Ovary (tissue), 7 donors: ENCODE measurements at regions not wholly inside any gene's neighbourhood (a gene's known extent, or its start where the extent isn't known, plus 50 kb on each side); places are given as distances from the start of the nearest gene placed in this dataset.

ENCODE experiments used
- DNase-seq, 5 donors: peaks; one replicate each; pipeline ENCODE4 v3.0.0-alpha.2; 2019 to 2020
- H3K27ac ChIP-seq, 2 donors: fragments of 200-600 bp; one replicate each; pipeline versions ENCODE4 v1.5.1 to v1.8.0; 2019 to 2022
- H3K27me3 ChIP-seq: fragments of 200-600 bp; one replicate; pipeline ENCODE4 v1.8.0; 2022
- H3K36me3 ChIP-seq: fragments of 200-600 bp; sonication (generic); one replicate; pipeline ENCODE4 v1.5.1; 2019
- H3K4me1 ChIP-seq: one replicate; pipeline ENCODE4 v1.8.1; 2013; ENCODE audit warnings: mild to moderate bottlenecking, moderate library complexity; ENCODE audit not compliant: insufficient read depth
- H3K4me3 ChIP-seq: fragments of 200-600 bp; sonication (generic); one replicate; pipeline ENCODE4 v1.5.1; 2017
- H3K9me3 ChIP-seq, 2 donors: fragments of 200-600 bp in 1 of 2; sonication (generic) in 1 of 2; one replicate each; pipeline versions ENCODE4 v1.5.1 to v1.8.1; 2013 to 2019; ENCODE audit warnings: mild to moderate bottlenecking in 1 of 2, moderate library complexity in 1 of 2
- CTCF ChIP-seq, 3 donors: fragments of 450-650 bp in 2 of 3; fragments of 200-600 bp in 1 of 3; IDR thresholded peaks; one replicate each; pipeline versions ENCODE4 v1.5.1 to v1.8.0; 2016 to 2022; ENCODE audit warnings: antibody characterized with exemption in 3 of 3, mild to moderate bottlenecking in 1 of 3
- EP300 ChIP-seq: sonication (generic); formaldehyde crosslinking; IDR thresholded peaks from one replicate; pipeline ENCODE4 v1.6.1; 2017; ENCODE audit warnings: antibody characterized with exemption
- POLR2A ChIP-seq: fragments of 450-650 bp; IDR thresholded peaks from one replicate; pipeline ENCODE4 v1.6.1; 2017; ENCODE audit warnings: antibody characterized with exemption, mild to moderate bottlenecking, moderate library complexity
- WGBS, 3 donors: extraction: QIAGEN DNeasy Blood & Tissue Kit in 1 of 3; methylation state at CpG; one replicate each; pipeline versions ENCODE4 v1.1.5 to v1.1.7; 2013 to 2017; 5-methylcytosine and 5-hydroxymethylcytosine counted together
- intact Hi-C, 4 donors: fragments of 100-400 bp; cut with DNase I; formaldehyde crosslinking; loops; one replicate each; pipeline versions ENCODE4 v1.11.0 to v1.15.1; 2022 to 2023
- donor health status: DM: no; HTN: no; CAD: no; lungs with moderate emphysema.
- donor health status: DM: no; HTN: no; CAD: no.
- donor health status: Bipolar disorder and iron deficiency.
- donor health status: DM: no; HTN: no; CAD: no.
- donor health status: DM: yes; HTN: yes; CAD: no.

GRCh38 chr6:153591159-153591558 is 447.9 kb upstream of the OPRM1 start:
- TF ChIP-seq EP300, result no peak
- TF ChIP-seq POLR2A, result no peak
- no peak for TF ChIP-seq CTCF (IDR thresholded peaks at IDR 0.05)
- intact Hi-C loops, result loop anchor here in 1 of 4 donors (10.0 kb wide), 1 partner anchor 56 kb away; no protein-coding TSS in a partner anchor

GRCh38 chr6:153590411-153590810 is 448.6 kb upstream of the OPRM1 start:
- TF ChIP-seq POLR2A, result no peak
- TF ChIP-seq CTCF (IDR thresholded peaks at IDR 0.05), result no peak
- TF ChIP-seq EP300, result no peak
- intact Hi-C loops, result loop anchor here in 1 of 4 donors (10.0 kb wide), 1 partner anchor 56 kb away; no protein-coding TSS in a partner anchor
- H3K4me3 ChIP-seq, result no peak overlapping the region

More at GRCh38 chr6:153591159-153591558, 447.9 kb upstream of the OPRM1 start:
- no peak overlapping the region for H3K4me3 ChIP-seq
- H3K27me3 ChIP-seq, result no peaks in the 10 kb centered on the region
- no peaks in the 10 kb centered on the region for H3K4me1 ChIP-seq
- no peak overlapping the region for H3K27ac ChIP-seq
- H3K36me3 ChIP-seq, result no peaks in the 10 kb centered on the region
- DNase-seq, result no peak
- no peaks in the 10 kb centered on the region for H3K9me3 ChIP-seq

GRCh38 chr6:153588330-153588729 is 450.7 kb upstream of the OPRM1 start:
- Histone ChIP-seq H3K36me3 (no peaks in the 10 kb centered on the region), H3K27me3 (no peaks in the 10 kb centered on the region), H3K4me3 (no peak overlapping the region), H3K4me1 (no peaks in the 10 kb centered on the region), H3K27ac (no peak overlapping the region), H3K9me3 (no peaks in the 10 kb centered on the region)
- intact Hi-C loops, result no loop called here
- WGBS, 3 donors, result 80 to 88% (median 81%) methylated on average over 3 of the region's 3 CpGs
- no peak for TF ChIP-seq CTCF (IDR thresholded peaks at IDR 0.05)
- DNase-seq, result no peak

More at GRCh38 chr6:153590411-153590810, 448.6 kb upstream of the OPRM1 start:
- H3K27me3 ChIP-seq, result no peaks in the 10 kb centered on the region
- no peaks in the 10 kb centered on the region for H3K36me3 ChIP-seq
- DNase-seq, result no peak
- no peak overlapping the region for H3K27ac ChIP-seq
- H3K4me1 ChIP-seq, result no peaks in the 10 kb centered on the region
- H3K9me3 ChIP-seq, result no peaks in the 10 kb centered on the region

GRCh38 chr6:153583685-153584084 is 452.6 kb upstream of the RGS17 start:
- Histone ChIP-seq H3K4me1 (no peaks in the 10 kb centered on the region), H3K9me3 (no peaks in the 10 kb centered on the region), H3K4me3 (no peak overlapping the region), H3K36me3 (no peaks in the 10 kb centered on the region), H3K27me3 (no peaks in the 10 kb centered on the region), H3K27ac (no peak overlapping the region)
- WGBS, 3 donors, result 23 to 62% (median 32%) methylated on average over 2 of the region's 2 CpGs
- TF ChIP-seq POLR2A, result no peak
- no peak for TF ChIP-seq CTCF (IDR thresholded peaks at IDR 0.05)
- no peak for TF ChIP-seq EP300
- intact Hi-C loops, result no loop called here
- DNase-seq, result no peak

GRCh38 chr6:153580776-153581175 is 449.7 kb upstream of the RGS17 start:
- WGBS, 3 donors, result 63 to 69% (median 66%) methylated on average over 2 of the region's 2 CpGs

More at GRCh38 chr6:153580776-153581175, 449.7 kb upstream of the RGS17 start:
- DNase-seq, result no peak
- no peak for TF ChIP-seq CTCF (IDR thresholded peaks at IDR 0.05)
- no peak for TF ChIP-seq POLR2A
- TF ChIP-seq EP300, result no peak
- Histone ChIP-seq H3K27ac (no peak overlapping the region), H3K27me3 (no peaks in the 10 kb centered on the region), H3K36me3 (no peaks in the 10 kb centered on the region), H3K9me3 (no peaks in the 10 kb centered on the region), H3K4me1 (no peaks in the 10 kb centered on the region), H3K4me3 (no peak overlapping the region)
- intact Hi-C loops, result no loop called here
